DMS79 treated with DMSO at 0.1 percent for 48 hours (cell line): ENCODE measurements at regions not wholly inside any gene's neighbourhood (a gene's known extent, or its start where the extent isn't known, plus 50 kb on each side); places are given as distances from the start of the nearest gene placed in this dataset.

Experiments used
- DNase-seq: peaks from one replicate; lab custom pipeline; 2025; lab: John Stamatoyannopoulos, UW

- no peak for DNase-seq
These were observed 84.5 kb upstream of the NFIB start for GRCh38 chr9:14398473-14398872.

GRCh38 chr9:14396171-14396570 lies 82.2 kb upstream of the NFIB start:
- DNase-seq, result no peak

- no peak for DNase-seq
These were observed 81.6 kb upstream of the NFIB start for GRCh38 chr9:14395317-14396082.

GRCh38 chr9:14393418-14393817 lies 79.5 kb upstream of the NFIB start:
- no peak for DNase-seq

- DNase-seq, result no peak
These were observed 77.7 kb upstream of the NFIB start for GRCh38 chr9:14391620-14392019.

GRCh38 chr9:14389657-14390056 lies 75.7 kb upstream of the NFIB start:
- DNase-seq, result no peak

- DNase-seq, result no peak
These were observed 75.2 kb upstream of the NFIB start for GRCh38 chr9:14389146-14389545.

GRCh38 chr9:14383773-14384172 lies 69.8 kb upstream of the NFIB start:
- DNase-seq, result no peak

- DNase-seq, result peak; percentile 86
These were observed 69.4 kb upstream of the NFIB start for GRCh38 chr9:14383294-14383693.

GRCh38 chr9:14380061-14380836 lies 66.3 kb upstream of the NFIB start:
- DNase-seq, result no peak

- DNase-seq, result no peak
These were observed 65.3 kb upstream of the NFIB start for GRCh38 chr9:14379280-14379679.

GRCh38 chr9:14373706-14374105 lies 59.8 kb upstream of the NFIB start:
- no peak for DNase-seq

- no peak for DNase-seq
These were observed 59.4 kb upstream of the NFIB start for GRCh38 chr9:14373336-14373666.

GRCh38 chr9:14372437-14373335 lies 58.7 kb upstream of the NFIB start:
- DNase-seq, result no peak

GRCh38 chr9:14369011-14369410 lies 55.1 kb upstream of the NFIB start:
- no peak for DNase-seq

- DNase-seq, result no peak
These were observed 52.1 kb upstream of the NFIB start for GRCh38 chr9:14366076-14366475.

GRCh38 chr9:14365670-14366069 lies 51.7 kb upstream of the NFIB start:
- DNase-seq, result no peak
